SK-N-SH treated with all-trans-retinoic acid at 6 μM for 48 hours (cell line): ENCODE measurements at regions not wholly inside any gene's neighbourhood (a gene's known extent, or its start where the extent isn't known, plus 50 kb on each side); places are given as distances from the start of the nearest gene placed in this dataset.

Source experiments
- ATAC-seq: fragments of 200-7000 bp; cut with Tn5 transposase; 3 replicates; pipeline ENCODE4 v1.9.1; 2020; ENCODE audit warnings: mild to moderate bottlenecking, moderate library complexity
- ARNTL ChIP-seq: fragments of 450-650 bp; formaldehyde crosslinking; IDR thresholded peaks from 2 replicates; pipeline ENCODE4 v1.5.0; 2020; ENCODE audit warnings: low read depth, mild to moderate bottlenecking, moderate library complexity, borderline replicate concordance
- BACH2 ChIP-seq: fragments of 250-450 bp; sonication (Bioruptor Pico); IDR thresholded peaks from 2 replicates; pipeline ENCODE4 v1.9.0; 2021; ENCODE audit warnings: mild to moderate bottlenecking, borderline replicate concordance
- CSDC2 ChIP-seq: fragments of 250-450 bp; sonication (Bioruptor Pico); IDR thresholded peaks from 2 replicates; pipeline ENCODE4 v1.5.0; 2020; ENCODE audit warnings: mild to moderate bottlenecking, moderate library complexity
- ESRRG ChIP-seq: fragments of 250-450 bp; sonication (Bioruptor Pico); IDR thresholded peaks from 2 replicates; pipeline ENCODE4 v1.6.1; 2021; ENCODE audit warnings: mild to moderate bottlenecking
- GLIS3 ChIP-seq: fragments of 250-450 bp; sonication (Bioruptor Pico); IDR thresholded peaks from 2 replicates; pipeline ENCODE4 v1.5.0; 2020; ENCODE audit warnings: mild to moderate bottlenecking, moderate library complexity
- ISL1 ChIP-seq: fragments of 250-450 bp; sonication (Bioruptor Pico); IDR thresholded peaks from 2 replicates; pipeline ENCODE4 v2.1.2; 2022; ENCODE audit warnings: mild to moderate bottlenecking, moderate library complexity
- OSR1 ChIP-seq: fragments of 250-450 bp; sonication (Bioruptor Pico); IDR thresholded peaks from 2 replicates; pipeline ENCODE4 v1.8.0; 2022; ENCODE audit warnings: moderate library complexity, mild to moderate bottlenecking, inconsistent platforms
- PPARA ChIP-seq: fragments of 250-450 bp; sonication (Bioruptor Pico); IDR thresholded peaks from 2 replicates; pipeline ENCODE4 v1.5.0; 2020; ENCODE audit warnings: mild to moderate bottlenecking, borderline replicate concordance
- RARB ChIP-seq: fragments of 250-450 bp; sonication (Bioruptor Pico); IDR thresholded peaks from 2 replicates; pipeline ENCODE4 v1.8.0; 2021; ENCODE audit warnings: mild to moderate bottlenecking, moderate library complexity
- TCF4 ChIP-seq: fragments of 250-450 bp; sonication (Bioruptor Pico); IDR thresholded peaks from 2 replicates; pipeline ENCODE4 v1.8.0; 2021; ENCODE audit warnings: mild to moderate bottlenecking, moderate library complexity, borderline replicate concordance
- ZC3H10 ChIP-seq: fragments of 250-450 bp; sonication (Bioruptor Pico); IDR thresholded peaks from 2 replicates; pipeline ENCODE4 v1.5.1; 2021; ENCODE audit warnings: mild to moderate bottlenecking, moderate library complexity
- ZFP3 ChIP-seq: fragments of 250-450 bp; sonication (Bioruptor Pico); IDR thresholded peaks from 2 replicates; pipeline ENCODE4 v1.5.0; 2020; ENCODE audit warnings: mild to moderate bottlenecking, moderate library complexity
- ZFP30 ChIP-seq: fragments of 450-650 bp; formaldehyde crosslinking; IDR thresholded peaks from 2 replicates; pipeline ENCODE4 v1.5.0; 2022; ENCODE audit warnings: mild to moderate bottlenecking, moderate library complexity
- ZNF70 ChIP-seq: fragments of 450-650 bp; formaldehyde crosslinking; IDR thresholded peaks from 2 replicates; pipeline ENCODE4 v1.5.0; 2020; ENCODE audit warnings: mild to moderate bottlenecking, moderate library complexity
- ZNF8 ChIP-seq: fragments of 450-650 bp; formaldehyde crosslinking; IDR thresholded peaks from 2 replicates; pipeline ENCODE4 v1.5.0; 2020; ENCODE audit warnings: mild to moderate bottlenecking, moderate library complexity
- TF ChIP-seq, protein P1 (sequence below): fragments of 250-450 bp; sonication (Bioruptor Pico); IDR thresholded peaks from 2 replicates; pipeline ENCODE4 v1.5.1; 2021; ENCODE audit warnings: mild to moderate bottlenecking, moderate library complexity
- TF ChIP-seq, protein P2 (sequence below): fragments of 250-450 bp; sonication (Bioruptor Pico); IDR thresholded peaks from 2 replicates; pipeline ENCODE4 v1.5.0; 2020; ENCODE audit warnings: mild to moderate bottlenecking, moderate library complexity
- TF ChIP-seq, protein P3 (sequence below): fragments of 250-450 bp; sonication (Bioruptor Pico); IDR thresholded peaks from 2 replicates; pipeline ENCODE4 v1.8.0; 2021; ENCODE audit warnings: low read depth, mild to moderate bottlenecking, moderate library complexity, borderline replicate concordance
- TF ChIP-seq, protein P4 (sequence below): fragments of 250-450 bp; sonication (Bioruptor Pico); IDR thresholded peaks from 2 replicates; pipeline ENCODE4 v1.8.0; 2020; ENCODE audit warnings: mild to moderate bottlenecking, moderate library complexity, borderline replicate concordance
- TF ChIP-seq, protein P5 (sequence below): fragments of 250-450 bp; sonication (Bioruptor Pico); IDR thresholded peaks from 2 replicates; pipeline ENCODE4 v1.5.1; 2020; ENCODE audit warnings: low read depth, mild to moderate bottlenecking, moderate library complexity

DNA sequence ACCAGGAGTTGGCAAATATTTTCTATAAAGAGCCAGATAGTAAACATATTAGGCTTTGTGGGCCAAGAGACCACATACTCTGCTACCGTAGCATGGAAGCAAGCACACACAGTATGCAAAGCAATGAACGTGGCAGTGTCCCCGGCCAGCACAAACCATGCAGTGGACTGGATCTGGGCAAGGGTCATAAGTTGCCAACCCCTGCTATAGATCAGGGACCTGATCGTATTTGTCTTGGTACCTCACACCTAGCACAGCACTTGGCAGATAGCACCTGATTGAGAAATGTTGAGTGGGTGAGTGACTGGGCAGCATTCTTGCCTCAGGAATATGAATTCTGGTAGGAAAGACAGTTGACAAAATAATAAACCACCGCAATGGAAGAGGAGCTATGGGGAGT lies 331.9 kb downstream of the FGFR2 start (continued):
- TF ChIP-seq, protein P1, sequence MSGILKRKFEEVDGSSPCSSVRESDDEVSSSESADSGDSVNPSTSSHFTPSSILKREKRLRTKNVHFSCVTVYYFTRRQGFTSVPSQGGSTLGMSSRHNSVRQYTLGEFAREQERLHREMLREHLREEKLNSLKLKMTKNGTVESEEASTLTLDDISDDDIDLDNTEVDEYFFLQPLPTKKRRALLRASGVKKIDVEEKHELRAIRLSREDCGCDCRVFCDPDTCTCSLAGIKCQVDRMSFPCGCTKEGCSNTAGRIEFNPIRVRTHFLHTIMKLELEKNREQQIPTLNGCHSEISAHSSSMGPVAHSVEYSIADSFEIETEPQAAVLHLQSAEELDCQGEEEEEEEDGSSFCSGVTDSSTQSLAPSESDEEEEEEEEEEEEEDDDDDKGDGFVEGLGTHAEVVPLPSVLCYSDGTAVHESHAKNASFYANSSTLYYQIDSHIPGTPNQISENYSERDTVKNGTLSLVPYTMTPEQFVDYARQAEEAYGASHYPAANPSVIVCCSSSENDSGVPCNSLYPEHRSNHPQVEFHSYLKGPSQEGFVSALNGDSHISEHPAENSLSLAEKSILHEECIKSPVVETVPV (CRISPR knock-in tag), result no peak
- TF ChIP-seq ZFP30 (CRISPR knock-in tag) (no peak), TCF4 (CRISPR knock-in tag) (no peak), ZFP3 (CRISPR knock-in tag) (no peak), GLIS3 (CRISPR knock-in tag) (no peak)

DNA sequence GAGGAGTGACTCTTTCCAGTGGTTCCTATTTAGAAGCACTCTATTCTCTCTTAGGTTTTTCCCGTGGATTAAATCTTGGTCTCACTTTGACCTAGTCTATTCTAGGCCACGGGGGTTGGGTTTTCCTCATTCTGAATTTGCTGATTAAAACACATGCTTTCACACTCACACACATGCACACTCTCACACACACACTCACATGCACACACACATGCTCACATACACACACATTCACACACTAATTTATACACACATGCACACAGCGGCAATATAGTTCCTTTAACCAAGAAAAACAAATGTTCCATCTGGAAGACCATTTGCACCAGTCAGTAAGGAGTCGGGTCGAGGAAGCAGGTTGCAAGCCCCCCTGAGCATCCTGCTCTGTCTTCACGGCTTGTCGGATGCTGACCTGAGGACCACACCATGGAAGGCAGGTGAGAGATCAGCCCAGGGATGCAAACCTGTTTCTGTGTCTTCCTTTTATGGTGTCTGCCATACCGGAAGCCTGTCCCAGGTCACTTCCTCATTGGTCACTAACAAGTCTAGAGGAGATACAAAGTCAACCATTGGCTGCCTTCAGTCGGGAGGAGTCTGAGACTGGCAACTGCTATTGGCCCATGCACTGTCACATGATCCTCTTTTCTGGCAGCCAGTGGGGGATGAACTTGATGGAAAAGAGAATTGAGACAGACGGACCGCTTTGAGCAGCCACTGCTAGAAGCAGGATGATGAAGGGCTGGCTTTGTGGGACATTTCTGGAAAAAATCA lies 330.8 kb downstream of the FGFR2 start:
- no peak for ATAC-seq
- TF ChIP-seq GLIS3 (CRISPR knock-in tag) (no peak), ARNTL (CRISPR knock-in tag) (no peak), ZFP3 (CRISPR knock-in tag) (no peak), RARB (CRISPR knock-in tag) (no peak), ZNF8 (CRISPR knock-in tag) (no peak), OSR1 (CRISPR knock-in tag) (no peak), PPARA (CRISPR knock-in tag) (no peak), BACH2 (CRISPR knock-in tag) (no peak), ZC3H10 (no peak), ZNF70 (CRISPR knock-in tag) (no peak), ISL1 (CRISPR knock-in tag) (no peak), TCF4 (CRISPR knock-in tag) (no peak), ESRRG (CRISPR knock-in tag) (no peak)
- TF ChIP-seq, protein P2, sequence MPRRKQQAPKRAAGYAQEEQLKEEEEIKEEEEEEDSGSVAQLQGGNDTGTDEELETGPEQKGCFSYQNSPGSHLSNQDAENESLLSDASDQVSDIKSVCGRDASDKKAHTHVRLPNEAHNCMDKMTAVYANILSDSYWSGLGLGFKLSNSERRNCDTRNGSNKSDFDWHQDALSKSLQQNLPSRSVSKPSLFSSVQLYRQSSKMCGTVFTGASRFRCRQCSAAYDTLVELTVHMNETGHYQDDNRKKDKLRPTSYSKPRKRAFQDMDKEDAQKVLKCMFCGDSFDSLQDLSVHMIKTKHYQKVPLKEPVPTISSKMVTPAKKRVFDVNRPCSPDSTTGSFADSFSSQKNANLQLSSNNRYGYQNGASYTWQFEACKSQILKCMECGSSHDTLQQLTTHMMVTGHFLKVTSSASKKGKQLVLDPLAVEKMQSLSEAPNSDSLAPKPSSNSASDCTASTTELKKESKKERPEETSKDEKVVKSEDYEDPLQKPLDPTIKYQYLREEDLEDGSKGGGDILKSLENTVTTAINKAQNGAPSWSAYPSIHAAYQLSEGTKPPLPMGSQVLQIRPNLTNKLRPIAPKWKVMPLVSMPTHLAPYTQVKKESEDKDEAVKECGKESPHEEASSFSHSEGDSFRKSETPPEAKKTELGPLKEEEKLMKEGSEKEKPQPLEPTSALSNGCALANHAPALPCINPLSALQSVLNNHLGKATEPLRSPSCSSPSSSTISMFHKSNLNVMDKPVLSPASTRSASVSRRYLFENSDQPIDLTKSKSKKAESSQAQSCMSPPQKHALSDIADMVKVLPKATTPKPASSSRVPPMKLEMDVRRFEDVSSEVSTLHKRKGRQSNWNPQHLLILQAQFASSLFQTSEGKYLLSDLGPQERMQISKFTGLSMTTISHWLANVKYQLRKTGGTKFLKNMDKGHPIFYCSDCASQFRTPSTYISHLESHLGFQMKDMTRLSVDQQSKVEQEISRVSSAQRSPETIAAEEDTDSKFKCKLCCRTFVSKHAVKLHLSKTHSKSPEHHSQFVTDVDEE (CRISPR knock-in tag), result no peak
- TF ChIP-seq, protein P3, sequence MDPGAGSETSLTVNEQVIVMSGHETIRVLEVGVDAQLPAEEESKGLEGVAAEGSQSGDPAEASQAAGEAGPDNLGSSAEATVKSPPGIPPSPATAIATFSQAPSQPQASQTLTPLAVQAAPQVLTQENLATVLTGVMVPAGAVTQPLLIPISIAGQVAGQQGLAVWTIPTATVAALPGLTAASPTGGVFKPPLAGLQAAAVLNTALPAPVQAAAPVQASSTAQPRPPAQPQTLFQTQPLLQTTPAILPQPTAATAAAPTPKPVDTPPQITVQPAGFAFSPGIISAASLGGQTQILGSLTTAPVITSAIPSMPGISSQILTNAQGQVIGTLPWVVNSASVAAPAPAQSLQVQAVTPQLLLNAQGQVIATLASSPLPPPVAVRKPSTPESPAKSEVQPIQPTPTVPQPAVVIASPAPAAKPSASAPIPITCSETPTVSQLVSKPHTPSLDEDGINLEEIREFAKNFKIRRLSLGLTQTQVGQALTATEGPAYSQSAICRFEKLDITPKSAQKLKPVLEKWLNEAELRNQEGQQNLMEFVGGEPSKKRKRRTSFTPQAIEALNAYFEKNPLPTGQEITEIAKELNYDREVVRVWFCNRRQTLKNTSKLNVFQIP (CRISPR knock-in tag), result no peak
- TF ChIP-seq, protein P1 (CRISPR knock-in tag), result no peak
- TF ChIP-seq, protein P4, sequence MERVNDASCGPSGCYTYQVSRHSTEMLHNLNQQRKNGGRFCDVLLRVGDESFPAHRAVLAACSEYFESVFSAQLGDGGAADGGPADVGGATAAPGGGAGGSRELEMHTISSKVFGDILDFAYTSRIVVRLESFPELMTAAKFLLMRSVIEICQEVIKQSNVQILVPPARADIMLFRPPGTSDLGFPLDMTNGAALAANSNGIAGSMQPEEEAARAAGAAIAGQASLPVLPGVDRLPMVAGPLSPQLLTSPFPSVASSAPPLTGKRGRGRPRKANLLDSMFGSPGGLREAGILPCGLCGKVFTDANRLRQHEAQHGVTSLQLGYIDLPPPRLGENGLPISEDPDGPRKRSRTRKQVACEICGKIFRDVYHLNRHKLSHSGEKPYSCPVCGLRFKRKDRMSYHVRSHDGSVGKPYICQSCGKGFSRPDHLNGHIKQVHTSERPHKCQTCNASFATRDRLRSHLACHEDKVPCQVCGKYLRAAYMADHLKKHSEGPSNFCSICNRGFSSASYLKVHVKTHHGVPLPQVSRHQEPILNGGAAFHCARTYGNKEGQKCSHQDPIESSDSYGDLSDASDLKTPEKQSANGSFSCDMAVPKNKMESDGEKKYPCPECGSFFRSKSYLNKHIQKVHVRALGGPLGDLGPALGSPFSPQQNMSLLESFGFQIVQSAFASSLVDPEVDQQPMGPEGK (CRISPR knock-in tag), result no peak

DNA sequence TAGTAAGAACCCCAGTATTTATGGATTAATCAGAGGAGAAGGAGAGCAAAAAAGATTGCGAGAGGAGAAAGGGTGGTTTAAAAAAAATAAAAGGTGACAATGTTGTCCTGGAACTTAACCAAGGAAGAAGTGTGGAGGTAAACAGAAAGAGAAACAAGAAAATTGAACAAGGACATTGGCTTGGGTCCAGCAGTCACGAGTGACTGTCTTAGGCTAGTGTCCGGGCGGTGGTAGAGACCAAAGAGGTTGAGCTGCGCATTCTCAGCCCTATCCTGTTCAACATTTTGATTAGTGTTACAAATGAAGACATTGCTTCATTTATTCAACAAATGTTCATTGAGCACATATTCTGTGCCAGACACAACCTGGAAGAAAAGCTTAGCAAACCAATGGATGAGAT lies 329.9 kb downstream of the FGFR2 start:
- ATAC-seq, result no peak
- TF ChIP-seq, protein P5, sequence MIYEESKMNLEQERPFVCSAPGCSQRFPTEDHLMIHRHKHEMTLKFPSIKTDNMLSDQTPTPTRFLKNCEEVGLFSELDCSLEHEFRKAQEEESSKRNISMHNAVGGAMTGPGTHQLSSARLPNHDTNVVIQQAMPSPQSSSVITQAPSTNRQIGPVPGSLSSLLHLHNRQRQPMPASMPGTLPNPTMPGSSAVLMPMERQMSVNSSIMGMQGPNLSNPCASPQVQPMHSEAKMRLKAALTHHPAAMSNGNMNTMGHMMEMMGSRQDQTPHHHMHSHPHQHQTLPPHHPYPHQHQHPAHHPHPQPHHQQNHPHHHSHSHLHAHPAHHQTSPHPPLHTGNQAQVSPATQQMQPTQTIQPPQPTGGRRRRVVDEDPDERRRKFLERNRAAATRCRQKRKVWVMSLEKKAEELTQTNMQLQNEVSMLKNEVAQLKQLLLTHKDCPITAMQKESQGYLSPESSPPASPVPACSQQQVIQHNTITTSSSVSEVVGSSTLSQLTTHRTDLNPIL (CRISPR knock-in tag), result no peak
- TF ChIP-seq ZFP3 (CRISPR knock-in tag) (no peak), CSDC2 (no peak), ISL1 (CRISPR knock-in tag) (no peak), OSR1 (CRISPR knock-in tag) (no peak), RARB (CRISPR knock-in tag) (no peak), ZNF8 (CRISPR knock-in tag) (no peak), TCF4 (CRISPR knock-in tag) (no peak)
- TF ChIP-seq, protein P2 (CRISPR knock-in tag), result no peak
- TF ChIP-seq, protein P3 (CRISPR knock-in tag), result no peak
- TF ChIP-seq, all 23 proteins: peak for 0
